HepG2 (cell line): ENCODE measurements at regions not wholly inside any gene's neighbourhood (a gene's known extent, or its start where the extent isn't known, plus 50 kb on each side); places are given as distances from the start of the nearest gene placed in this dataset.

Experiments used
- ATAC-seq: fragments of 200-7000 bp; cut with Tn5 transposase; 3 replicates; pipeline ENCODE4 v1.9.1; 2020; ENCODE audit warnings: mild to moderate bottlenecking, moderate library complexity
- BruUV-seq: library from RNA; stranded (reverse); fragments of 400-500 nt; replicated peaks from 2 replicates; lab custom pipeline; 2021; lab: Mats Ljungman, UMichigan
- CTCF ChIA-PET: fragments of 300-600 bp; formaldehyde crosslinking; extraction: SDS; loops from one replicate; lab custom pipeline; 2021; ENCODE audit warnings: low total read pairs, inconsistent platforms, low intra/inter-chr PET ratio; lab: Yijun Ruan, JAX
- POLR2A ChIA-PET: fragments of 350-600 bp; sonication (Branson Sonifier 250); formaldehyde crosslinking; loops from one replicate; lab custom pipeline; 2020; ENCODE audit warnings: antibody characterized with exemption, inconsistent platforms; lab: Yijun Ruan, JAX
- DNase-seq: peaks from one replicate; pipeline ENCODE4 v3.0.0-alpha.2; 2015; ENCODE audit warnings: low spot score
- FAIRE-seq: peaks from 3 replicates; lab custom pipeline; 2011; peaks lifted over from hg19 to GRCh38; lab: Jason Lieb, UNC
- H2AFZ ChIP-seq: one replicate; pipeline ENCODE4 v1.6.1; 2011; ENCODE audit warnings: low read length, inconsistent platforms
- H3K27ac ChIP-seq: fragments of 300-600 bp; 3 replicates; pipeline ENCODE4 v1.8.0; 2011; ENCODE audit warnings: mixed run types, mild to moderate bottlenecking, mixed read lengths, low read length, inconsistent platforms; ENCODE audit not compliant: insufficient read depth; ENCODE audit errors: extremely low read length
- H3K27me3 ChIP-seq, 2 experiments: fragments of 200-600 bp in 1 of 2; 2 replicates in 1 of 2; 3 replicates in 1 of 2; pipeline versions ENCODE4 v1.6.0 to v1.8.0; 2011; ENCODE audit warnings: low read length in 2 of 2, mild to moderate bottlenecking in 2 of 2, moderate library complexity in 2 of 2, inconsistent platforms in 1 of 2; ENCODE audit not compliant: insufficient read depth in 2 of 2, control insufficient read depth in 1 of 2
- H3K36me3 ChIP-seq, 2 experiments: fragments of 200-600 bp in 1 of 2; replicated peaks in 1 of 2; 2 replicates in 1 of 2; 3 replicates in 1 of 2; pipeline versions ENCODE4 v1.5.1 to v1.8.0; 2011; ENCODE audit warnings: low read length in 2 of 2, inconsistent platforms in 1 of 2; ENCODE audit not compliant: insufficient read depth in 2 of 2, control insufficient read depth in 1 of 2
- H3K4me1 ChIP-seq: 2 replicates; pipeline ENCODE4 v1.5.1; 2012; ENCODE audit warnings: low read length, inconsistent platforms; ENCODE audit not compliant: insufficient read depth
- H3K4me2 ChIP-seq: 2 replicates; pipeline ENCODE4 v1.6.0; 2011; ENCODE audit warnings: low read depth, low read length, inconsistent platforms
- H3K4me3 ChIP-seq, 3 experiments: fragments of 200-600 bp in 1 of 3; sonication (generic), shearing (Covaris generic) in 1 of 3; replicated peaks in 1 of 3; 2 replicates each; pipeline ENCODE4 v1.5.1; 2011 to 2016; ENCODE audit warnings: low read length in 3 of 3, inconsistent platforms in 2 of 3, low read depth in 2 of 3, mild to moderate bottlenecking in 2 of 3, control low read depth in 1 of 3, mixed read lengths in 1 of 3; ENCODE audit not compliant: insufficient read depth in 1 of 3
- H3K79me2 ChIP-seq: one replicate; pipeline ENCODE4 v1.6.1; 2011; ENCODE audit warnings: low read length, inconsistent platforms; ENCODE audit not compliant: insufficient read depth
- H3K9ac ChIP-seq: 2 replicates; pipeline ENCODE4 v1.6.0; 2011; ENCODE audit warnings: mild to moderate bottlenecking, low read depth, low read length, inconsistent platforms; ENCODE audit not compliant: insufficient read depth
- H3K9me3 ChIP-seq: 2 replicates; pipeline ENCODE4 v1.5.1; 2012; ENCODE audit warnings: mild to moderate bottlenecking, low read length
- H4K20me1 ChIP-seq: 2 replicates; pipeline ENCODE4 v1.6.0; 2011; ENCODE audit warnings: inconsistent platforms, mild to moderate bottlenecking, low read length, moderate library complexity; ENCODE audit not compliant: insufficient read depth
- CTCF ChIP-seq: sonication (generic); formaldehyde crosslinking; IDR thresholded peaks from 2 replicates; pipeline ENCODE4 v1.5.0; 2020; ENCODE audit warnings: mild to moderate bottlenecking, missing genetic modification reagents, moderate library complexity
- HOXA7 ChIP-seq: sonication (generic); formaldehyde crosslinking; IDR thresholded peaks from 2 replicates; pipeline ENCODE4 v1.8.1; 2022; ENCODE audit warnings: mild to moderate bottlenecking, missing genetic modification reagents, moderate library complexity
- IKZF5 ChIP-seq: IDR thresholded peaks from 2 replicates; pipeline ENCODE4 v1.6.1; 2018; ENCODE audit warnings: missing genetic modification reagents, mild to moderate bottlenecking, missing compliant biosample characterization
- MED8 ChIP-seq: sonication (generic); formaldehyde crosslinking; IDR thresholded peaks from 2 replicates; pipeline ENCODE4 v1.8.1; 2023; ENCODE audit warnings: mild to moderate bottlenecking, missing genetic modification reagents; ENCODE audit not compliant: insufficient replicate concordance
- NBN ChIP-seq: fragments of 450-650 bp; conservative IDR thresholded peaks from 2 replicates; pipeline ENCODE4 v1.6.1; 2017
- NFIB ChIP-seq: sonication (generic); formaldehyde crosslinking; IDR thresholded peaks from 2 replicates; pipeline ENCODE4 v1.9.0; 2021; ENCODE audit warnings: missing genetic modification reagents, mild to moderate bottlenecking, borderline replicate concordance
- SMAD3 ChIP-seq: sonication (generic); formaldehyde crosslinking; IDR thresholded peaks from 2 replicates; pipeline ENCODE4 v1.4.0; 2020; ENCODE audit warnings: missing genetic modification reagents
- SMAD9 ChIP-seq: sonication (generic); formaldehyde crosslinking; IDR thresholded peaks from 2 replicates; pipeline ENCODE4 v1.5.1; 2020; ENCODE audit warnings: mild to moderate bottlenecking, missing genetic modification reagents
- SRSF9 ChIP-seq: fragments of 200-400 bp; formaldehyde crosslinking; IDR thresholded peaks from 2 replicates; pipeline ENCODE4 v1.6.1; 2018; ENCODE audit warnings: borderline replicate concordance, mild to moderate bottlenecking, low read depth, low read length; ENCODE audit not compliant: insufficient read depth, poor library complexity, severe bottlenecking
- TIGD3 ChIP-seq: sonication (generic); formaldehyde crosslinking; IDR thresholded peaks from 2 replicates; pipeline ENCODE4 v1.5.1; 2020; ENCODE audit warnings: mild to moderate bottlenecking, missing genetic modification reagents, borderline replicate concordance
- ZBTB38 ChIP-seq: sonication (generic); formaldehyde crosslinking; IDR thresholded peaks from 2 replicates; pipeline ENCODE4 v1.5.1; 2020; ENCODE audit warnings: mild to moderate bottlenecking, missing genetic modification reagents
- ZNF280B ChIP-seq: sonication (generic); formaldehyde crosslinking; IDR thresholded peaks from 2 replicates; pipeline ENCODE4 v1.5.0; 2020; ENCODE audit warnings: missing genetic modification reagents, mild to moderate bottlenecking, borderline replicate concordance
- ZNF30 ChIP-seq: sonication (generic); formaldehyde crosslinking; IDR thresholded peaks from 2 replicates; pipeline ENCODE4 v1.5.0; 2020; ENCODE audit warnings: mild to moderate bottlenecking, missing genetic modification reagents
- ZNF543 ChIP-seq: sonication (generic); formaldehyde crosslinking; IDR thresholded peaks from 2 replicates; pipeline ENCODE4 v1.4.0; 2020; ENCODE audit warnings: mild to moderate bottlenecking, missing genetic modification reagents
- ZNF569 ChIP-seq: sonication (generic); formaldehyde crosslinking; IDR thresholded peaks from 2 replicates; pipeline ENCODE4 v1.5.0; 2020; ENCODE audit warnings: mild to moderate bottlenecking, missing genetic modification reagents, moderate library complexity, borderline replicate concordance
- ZNF577 ChIP-seq: sonication (generic); formaldehyde crosslinking; IDR thresholded peaks from 2 replicates; pipeline ENCODE4 v1.4.0; 2020; ENCODE audit warnings: mild to moderate bottlenecking, low read depth, missing genetic modification reagents, borderline replicate concordance
- ZNF775 ChIP-seq: sonication (generic); formaldehyde crosslinking; IDR thresholded peaks from 2 replicates; pipeline ENCODE4 v1.4.0; 2020; ENCODE audit warnings: missing genetic modification reagents, mild to moderate bottlenecking, moderate library complexity, borderline replicate concordance
- WGBS: methylation state at CpG from one replicate; pipeline ENCODE4 v1.1.6; 2017; ENCODE audit warnings: low lambda C conversion rate; 5-methylcytosine and 5-hydroxymethylcytosine counted together
- in situ Hi-C: cut with HindIII; loops from 2 replicates; pipeline ENCODE4 v1.10.0; 2017; ENCODE audit warnings: low pct_unique_long_range_greater_than_20kb; ENCODE audit not compliant: extremely low pct_ligation_motif_present
- intact Hi-C: fragments of 100-400 bp; cut with micrococcal nuclease; formaldehyde crosslinking; loops from one replicate; pipeline ENCODE4 v1.10.0; 2022; ENCODE audit not compliant: unreplicated experiment
- TF ChIP-seq, protein P1 (sequence below): sonication (generic); formaldehyde crosslinking; IDR thresholded peaks from 2 replicates; pipeline ENCODE4 v1.8.0; 2022; ENCODE audit warnings: missing genetic modification reagents, low read depth, mild to moderate bottlenecking, borderline replicate concordance

GRCh38 chr5:133899506-133899905 lies 68.9 kb downstream of the C5orf15 start:
- no peak for ATAC-seq
- Histone ChIP-seq H3K36me3 (no peaks in the 10 kb centered on the region), H3K4me3 (no peak overlapping the region), H3K9me3 (no peaks in the 10 kb centered on the region), H3K79me2 (no peaks in the 10 kb centered on the region), H4K20me1 (no peaks in the 10 kb centered on the region), H2AFZ (no peak overlapping the region), H3K9ac (0 out of 2 replicates have a peak overlapping the region, but pooled peaks have one; percentile 3), H3K4me2 (no peak overlapping the region), H3K27ac (no peak overlapping the region), H3K27me3 (peaks cover 1 to 14% of the 10 kb centered on the region in 2 experiments; a peak in 2 of 5 replicates), H3K4me1 (no peaks in the 10 kb centered on the region)
- in situ Hi-C loops = no loop called here
- no peak for TF ChIP-seq ZNF543 (CRISPR knock-in tag)
- no peak for TF ChIP-seq CTCF (CRISPR knock-in tag)
- TF ChIP-seq SRSF9 = no peak
- TF ChIP-seq ZNF577 (CRISPR knock-in tag) = no peak
- TF ChIP-seq IKZF5 (CRISPR knock-in tag) = no peak
- TF ChIP-seq, protein P1, sequence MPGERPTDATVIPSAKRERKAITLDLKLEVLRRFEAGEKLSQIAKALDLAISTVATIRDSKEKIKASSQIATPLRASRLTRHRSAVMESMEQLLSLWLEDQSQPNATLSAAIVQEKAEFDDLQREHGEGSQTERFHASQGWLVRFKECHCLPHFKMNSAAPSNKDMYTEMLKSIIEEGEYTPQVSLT (CRISPR knock-in tag) = no peak
- TF ChIP-seq TIGD3 (CRISPR knock-in tag) = no peak
- no peak for TF ChIP-seq NFIB (CRISPR knock-in tag)
- no peak for TF ChIP-seq ZBTB38 (CRISPR knock-in tag)
- TF ChIP-seq SMAD3 = no peak
- TF ChIP-seq ZNF775 (CRISPR knock-in tag) = no peak
- no peak for TF ChIP-seq ZNF30 (CRISPR knock-in tag)
- no peak for TF ChIP-seq ZNF569
- no peak for TF ChIP-seq SMAD9 (CRISPR knock-in tag)
- no peak for TF ChIP-seq NBN
- TF ChIP-seq ZNF280B = no peak
- no peak for TF ChIP-seq MED8
- no peak for TF ChIP-seq HOXA7 (CRISPR knock-in tag)
- no TSS peak for BruUV-seq
- ChIA-PET CTCF (no interaction called here), POLR2A (no interaction called here)
- intact Hi-C loops = no loop called here
- no peak for DNase-seq
- 0% methylated on average over 3 of the region's 4 CpGs for WGBS
- no peak for FAIRE-seq
